ENCODE measurements at regions not wholly inside any gene's neighbourhood (a gene's known extent, or its start where the extent isn't known, plus 50 kb on each side); places are given as distances from the start of the nearest gene placed in this dataset.

DNA sequence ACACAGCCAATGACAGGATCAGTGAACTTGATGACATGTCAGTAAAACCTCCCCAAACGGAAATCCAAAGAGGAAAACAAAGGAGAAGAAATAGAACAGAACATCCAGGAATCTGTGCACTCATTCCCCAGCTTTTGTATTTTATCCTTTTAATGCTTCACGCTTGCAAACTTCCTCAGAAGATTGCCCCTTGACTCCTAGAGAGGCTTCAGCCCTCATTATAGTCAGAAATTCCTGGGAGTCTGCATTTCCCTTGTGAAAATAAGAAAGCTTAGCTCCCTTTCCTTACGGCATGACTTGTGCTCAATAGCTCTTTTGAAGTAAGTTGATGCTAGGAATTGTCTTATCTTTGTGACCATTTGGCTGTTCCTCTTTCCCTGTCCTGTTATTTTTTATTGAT lies 313.6 kb upstream of the OPRM1 start:
- ATAC-seq (replicated peaks in 1 of 2) (no peak), DNase-seq (no peak)
- no peak overlapping the region for H3K27ac Mint-ChIP-seq
- H3K4me1 Mint-ChIP-seq (ENCODE audit: low read depth) = no peaks in the 10 kb centered on the region
- H3K4me3 Mint-ChIP-seq = no peak overlapping the region
- H3K36me3 Mint-ChIP-seq (ENCODE audit: insufficient read depth in 2 of 2) = no peaks in the 10 kb centered on the region
- H3K27me3 Mint-ChIP-seq (ENCODE audit: low read depth) = no peaks in the 10 kb centered on the region
- H3K9me3 Mint-ChIP-seq = peaks cover 2% of the 10 kb centered on the region in 2 donors

DNA sequence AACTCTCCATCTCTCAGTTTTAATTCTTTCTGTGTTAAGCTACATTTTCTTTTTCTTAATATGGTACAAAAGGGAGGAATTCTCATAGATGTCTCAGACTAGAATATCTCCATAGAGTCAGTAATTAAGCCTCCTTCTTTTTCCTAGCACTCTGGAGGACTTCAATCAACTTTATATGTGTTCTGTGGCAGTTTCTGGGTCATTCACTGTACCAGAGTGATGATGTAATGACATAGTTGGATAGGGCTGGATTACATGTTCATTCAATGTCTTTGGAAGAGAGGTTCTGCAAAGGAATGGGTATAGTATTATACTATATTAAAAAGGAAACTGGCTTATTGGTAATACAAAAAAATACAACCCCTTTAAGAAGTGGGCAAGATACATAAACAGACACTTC lies 318.3 kb upstream of the OPRM1 start:
- H3K27ac Mint-ChIP-seq = no peak overlapping the region
- H3K4me3 Mint-ChIP-seq = no peak overlapping the region
- H3K27me3 Mint-ChIP-seq (ENCODE audit: low read depth) = no peaks in the 10 kb centered on the region
- ATAC-seq (replicated peaks in 1 of 2) (no peak), DNase-seq (no peak)
- no peaks in the 10 kb centered on the region for H3K4me1 Mint-ChIP-seq (ENCODE audit: low read depth)
- peaks cover 2% of the 10 kb centered on the region in 2 donors for H3K9me3 Mint-ChIP-seq
- no peaks in the 10 kb centered on the region for H3K36me3 Mint-ChIP-seq (ENCODE audit: insufficient read depth in 2 of 2)

DNA sequence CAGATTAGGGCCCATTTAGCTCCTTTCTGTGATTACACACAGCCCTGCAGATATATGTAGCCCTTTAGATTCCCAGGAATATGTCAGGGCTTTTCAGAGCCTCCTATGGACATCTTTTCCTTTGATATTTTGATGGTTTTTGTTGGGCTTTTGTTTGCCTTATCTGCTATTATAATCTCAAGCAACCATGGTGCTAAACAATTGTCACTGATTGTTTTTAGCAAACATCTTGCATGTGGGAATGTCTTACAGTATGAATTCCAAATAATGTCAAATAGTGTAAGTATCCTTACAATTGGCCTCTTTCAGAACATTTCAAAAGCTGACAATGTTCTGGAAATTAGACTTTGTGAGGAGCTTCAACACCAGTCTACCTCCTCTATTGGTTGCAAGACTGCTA lies 333.6 kb upstream of the OPRM1 start:
- no peaks in the 10 kb centered on the region for H3K27me3 Mint-ChIP-seq (ENCODE audit: low read depth)
- H3K9me3 Mint-ChIP-seq = peaks cover 0 to 6% of the 10 kb centered on the region in 2 donors
- no peaks in the 10 kb centered on the region for H3K4me1 Mint-ChIP-seq (ENCODE audit: low read depth)
- no peak overlapping the region for H3K27ac Mint-ChIP-seq
- ATAC-seq (replicated peaks in 1 of 2) (no peak), DNase-seq (no peak)
- no peak overlapping the region for H3K4me3 Mint-ChIP-seq
- H3K36me3 Mint-ChIP-seq (ENCODE audit: insufficient read depth in 2 of 2) = no peaks in the 10 kb centered on the region

DNA sequence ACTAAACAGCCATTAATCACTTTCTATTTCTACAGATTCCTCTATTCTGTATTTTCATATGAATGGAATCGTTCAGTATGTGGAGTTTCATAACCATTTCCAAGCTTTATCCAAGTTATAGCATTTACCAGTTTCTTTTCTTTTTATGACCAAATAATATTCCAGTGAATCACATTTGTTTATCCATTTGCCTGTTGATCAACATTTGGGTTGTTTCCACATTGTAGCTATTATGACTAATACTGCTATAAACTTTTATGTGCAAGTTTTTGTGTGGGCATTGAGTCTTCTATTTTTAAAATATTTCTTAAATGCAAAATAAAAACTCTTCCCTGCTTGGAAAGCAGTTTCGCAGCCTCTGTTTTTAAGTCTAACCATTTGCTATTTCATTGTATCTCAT lies 336.4 kb upstream of the OPRM1 start:
- H3K27me3 Mint-ChIP-seq (ENCODE audit: low read depth) = no peaks in the 10 kb centered on the region

DNA sequence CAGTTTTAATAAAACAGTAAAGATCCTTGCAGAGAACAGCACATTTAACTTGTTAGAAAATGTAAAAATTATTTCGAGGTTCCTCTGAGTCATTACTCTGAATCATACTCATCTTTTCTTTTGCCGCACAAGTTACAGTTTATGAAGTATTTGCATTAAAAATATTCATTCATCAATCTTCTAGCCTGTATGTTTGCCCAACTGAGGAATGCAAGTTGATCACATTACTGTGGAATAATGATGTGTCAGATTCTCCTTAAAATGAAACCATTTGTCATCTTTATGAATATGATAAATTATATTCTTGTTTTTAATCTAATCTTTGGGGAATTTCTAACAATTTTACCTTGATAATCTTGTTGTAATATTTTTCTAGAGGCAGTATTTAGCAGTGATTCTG lies 340.4 kb upstream of the OPRM1 start:
- no peak overlapping the region for H3K4me3 Mint-ChIP-seq
- DNase-seq = no peak
- H3K27ac Mint-ChIP-seq = no peak overlapping the region
- ATAC-seq (replicated peaks in 1 of 2) = no peak
- H3K4me1 Mint-ChIP-seq (ENCODE audit: low read depth) = no peaks in the 10 kb centered on the region
- H3K27me3 Mint-ChIP-seq (ENCODE audit: low read depth) = no peaks in the 10 kb centered on the region
- H3K36me3 Mint-ChIP-seq (ENCODE audit: insufficient read depth in 2 of 2) = no peaks in the 10 kb centered on the region
- H3K9me3 Mint-ChIP-seq = peaks cover 0 to 6% of the 10 kb centered on the region in 2 donors

More for the DNA sequence above, 336.4 kb upstream of the OPRM1 start:
- H3K36me3 Mint-ChIP-seq (ENCODE audit: insufficient read depth in 2 of 2) = no peaks in the 10 kb centered on the region
- DNase-seq = no peak
- no peak overlapping the region for H3K4me3 Mint-ChIP-seq
- H3K27ac Mint-ChIP-seq = no peak overlapping the region
- no peaks in the 10 kb centered on the region for H3K4me1 Mint-ChIP-seq (ENCODE audit: low read depth)
- H3K9me3 Mint-ChIP-seq = peaks cover 0 to 5% of the 10 kb centered on the region in 2 donors
- no peak for ATAC-seq (replicated peaks in 1 of 2)

DNA sequence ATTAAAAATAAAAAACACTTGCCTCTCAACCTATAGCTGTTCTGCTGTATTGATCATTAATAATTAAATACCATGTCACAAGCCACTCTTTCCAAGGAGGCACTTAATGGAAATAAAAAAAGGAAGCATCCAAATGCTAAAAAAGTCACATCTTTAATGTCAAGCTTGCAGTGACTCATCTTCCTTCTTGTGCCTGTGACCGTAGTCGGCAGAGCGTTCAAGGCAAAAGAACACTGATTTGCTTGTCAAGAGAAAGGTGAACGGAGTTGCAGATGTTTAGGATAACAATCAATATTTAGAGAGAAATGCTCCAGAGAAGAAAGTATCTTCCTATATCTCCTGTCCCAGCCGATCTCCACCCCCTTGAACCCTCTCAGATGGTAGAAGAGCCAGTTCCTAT lies 341.0 kb upstream of the OPRM1 start:
- Mint-ChIP-seq H3K27me3 (ENCODE audit: low read depth) (no peaks in the 10 kb centered on the region), H3K36me3 (ENCODE audit: insufficient read depth in 2 of 2) (no peaks in the 10 kb centered on the region), H3K27ac (no peak overlapping the region), H3K4me3 (no peak overlapping the region), H3K9me3 (peaks cover 0 to 6% of the 10 kb centered on the region in 2 donors), H3K4me1 (ENCODE audit: low read depth) (no peaks in the 10 kb centered on the region)
- DNase-seq = no peak
- ATAC-seq (replicated peaks in 1 of 2) = no peak

DNA sequence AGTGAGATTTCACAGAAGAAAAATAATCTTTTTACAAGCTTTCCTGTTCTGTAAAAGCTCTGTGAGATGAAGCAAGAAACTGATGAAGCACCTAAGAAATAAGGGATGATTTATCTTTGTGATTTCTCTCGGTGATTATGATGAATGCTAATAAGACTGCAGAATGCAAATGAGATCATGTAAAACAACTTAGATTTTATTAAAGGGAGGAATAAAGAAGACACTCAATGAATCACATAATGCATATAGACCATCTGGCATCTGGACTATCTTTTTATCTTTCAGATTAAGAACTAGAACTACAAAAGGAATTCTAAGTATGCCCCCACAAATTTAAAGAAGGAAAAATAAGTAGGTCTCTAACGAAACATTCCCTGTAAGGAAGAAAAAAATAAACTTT lies 361.5 kb upstream of the OPRM1 start:
- no peaks in the 10 kb centered on the region for H3K27me3 Mint-ChIP-seq (ENCODE audit: low read depth)
- H3K4me1 Mint-ChIP-seq (ENCODE audit: low read depth) = no peaks in the 10 kb centered on the region
- no peak for ATAC-seq (replicated peaks in 1 of 2)
- DNase-seq = no peak
- no peak overlapping the region for H3K4me3 Mint-ChIP-seq
- no peak overlapping the region for H3K27ac Mint-ChIP-seq
- H3K9me3 Mint-ChIP-seq = peaks cover 0 to 2% of the 10 kb centered on the region in 2 donors
- no peaks in the 10 kb centered on the region for H3K36me3 Mint-ChIP-seq (ENCODE audit: insufficient read depth in 2 of 2)

DNA sequence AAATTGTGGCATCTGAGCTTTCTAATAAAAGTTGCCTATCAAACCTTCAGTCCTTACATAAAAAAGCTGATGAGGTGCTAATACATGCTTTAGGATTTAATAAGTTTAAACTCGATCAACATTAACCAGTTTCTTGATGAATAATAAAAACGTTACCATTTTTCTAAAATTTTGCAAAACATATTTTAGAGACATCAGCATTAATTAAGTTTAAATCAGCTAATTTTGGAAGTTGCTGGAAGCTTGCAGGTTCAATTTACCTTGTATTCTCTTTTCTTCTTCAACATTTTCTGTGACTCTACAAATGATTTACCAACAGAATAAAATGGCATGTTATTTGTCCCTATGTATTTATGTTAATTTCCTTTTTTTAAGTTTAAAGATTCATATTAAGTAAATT lies 365.3 kb upstream of the OPRM1 start:
- Mint-ChIP-seq H3K36me3 (ENCODE audit: insufficient read depth in 2 of 2) (no peaks in the 10 kb centered on the region), H3K9me3 (peaks cover 0 to 2% of the 10 kb centered on the region in 2 donors), H3K4me3 (no peak overlapping the region), H3K4me1 (ENCODE audit: low read depth) (no peaks in the 10 kb centered on the region), H3K27ac (no peak overlapping the region), H3K27me3 (ENCODE audit: low read depth) (no peaks in the 10 kb centered on the region)
- DNase-seq = no peak
- ATAC-seq (replicated peaks in 1 of 2) = no peak

DNA sequence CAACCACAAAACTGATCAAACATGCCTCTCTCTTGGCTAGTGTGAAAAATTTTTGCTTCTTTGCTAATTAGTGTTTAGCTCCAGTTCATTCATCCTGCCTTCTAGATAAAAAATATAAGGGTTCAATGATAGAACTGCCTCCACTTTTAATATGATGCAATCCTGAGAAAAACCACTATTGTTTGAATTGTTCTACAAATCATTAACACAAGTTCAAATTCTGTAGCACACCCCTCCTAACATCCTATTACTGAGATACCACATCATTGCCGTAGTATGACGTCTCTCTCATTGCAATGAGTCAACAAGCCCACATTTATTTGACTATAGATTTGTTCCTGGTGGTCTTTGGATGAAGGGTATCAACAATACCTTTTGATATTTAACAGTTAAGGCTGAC lies 365.8 kb upstream of the OPRM1 start:
- peaks cover 0 to 2% of the 10 kb centered on the region in 2 donors for H3K9me3 Mint-ChIP-seq
- H3K4me3 Mint-ChIP-seq = no peak overlapping the region
- no peak overlapping the region for H3K27ac Mint-ChIP-seq
- H3K36me3 Mint-ChIP-seq (ENCODE audit: insufficient read depth in 2 of 2) = no peaks in the 10 kb centered on the region
- H3K4me1 Mint-ChIP-seq (ENCODE audit: low read depth) = no peaks in the 10 kb centered on the region
- no peaks in the 10 kb centered on the region for H3K27me3 Mint-ChIP-seq (ENCODE audit: low read depth)
- no peak for DNase-seq
- no peak for ATAC-seq (replicated peaks in 1 of 2)

DNA sequence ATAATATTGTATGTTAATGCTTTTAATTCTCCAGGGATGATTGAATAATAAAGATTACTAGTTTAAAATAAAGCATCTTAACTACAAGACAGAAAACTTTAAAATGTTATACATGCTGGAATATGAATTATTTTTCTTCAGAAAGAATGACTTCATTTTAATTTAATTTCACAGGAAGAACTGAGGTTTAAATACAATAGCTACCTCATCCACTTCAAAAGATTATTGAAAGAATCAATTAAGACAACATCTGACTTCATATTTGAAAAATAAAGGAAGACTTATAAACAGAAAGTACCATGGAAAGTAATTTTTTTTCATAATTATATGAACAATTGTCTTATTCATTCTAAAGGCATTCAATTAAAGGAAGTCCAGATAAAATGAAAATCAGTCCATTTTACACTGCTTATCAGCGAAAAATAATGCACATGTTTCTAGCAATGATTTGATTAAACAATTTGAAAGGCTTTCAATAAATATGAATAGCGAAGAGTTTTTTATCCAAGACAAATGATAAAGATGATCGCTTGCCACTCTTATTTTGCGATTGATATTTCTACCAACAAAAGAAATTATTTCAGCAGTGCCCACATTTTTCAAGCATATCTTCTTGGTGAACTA lies 368.5 kb upstream of the OPRM1 start:
- no peak overlapping the region for H3K27ac Mint-ChIP-seq
- no peaks in the 10 kb centered on the region for H3K9me3 Mint-ChIP-seq
- H3K36me3 Mint-ChIP-seq (ENCODE audit: insufficient read depth in 2 of 2) = no peaks in the 10 kb centered on the region
- H3K27me3 Mint-ChIP-seq (ENCODE audit: low read depth) = no peaks in the 10 kb centered on the region
- H3K4me3 Mint-ChIP-seq = no peak overlapping the region
- no peak for ATAC-seq (replicated peaks in 1 of 2)
- no peaks in the 10 kb centered on the region for H3K4me1 Mint-ChIP-seq (ENCODE audit: low read depth)
- no peak for DNase-seq

DNA sequence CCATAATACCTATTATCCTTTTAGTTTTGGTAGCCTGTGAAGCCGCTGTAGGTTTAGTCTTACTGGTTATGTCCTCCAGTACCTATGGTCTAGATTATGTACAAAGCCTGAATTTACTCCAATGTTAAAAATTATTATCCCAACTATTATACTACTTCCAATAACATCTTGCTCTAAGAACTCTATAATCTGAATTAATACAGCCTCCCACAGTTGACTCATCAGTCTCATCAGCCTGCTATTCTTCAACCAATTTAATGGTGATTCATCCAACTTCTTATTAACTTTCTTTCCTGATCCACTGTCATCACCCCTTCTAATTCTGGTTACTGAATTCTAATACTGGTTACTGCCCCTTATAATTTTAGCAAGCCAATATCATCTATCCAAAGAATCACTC lies 370.3 kb upstream of the OPRM1 start:
- Mint-ChIP-seq H3K9me3 (no peaks in the 10 kb centered on the region), H3K36me3 (ENCODE audit: insufficient read depth in 2 of 2) (no peaks in the 10 kb centered on the region), H3K27me3 (ENCODE audit: low read depth) (no peaks in the 10 kb centered on the region), H3K4me1 (ENCODE audit: low read depth) (no peaks in the 10 kb centered on the region), H3K4me3 (no peak overlapping the region), H3K27ac (no peak overlapping the region)
- DNase-seq (no peak), ATAC-seq (replicated peaks in 1 of 2) (no peak)

DNA sequence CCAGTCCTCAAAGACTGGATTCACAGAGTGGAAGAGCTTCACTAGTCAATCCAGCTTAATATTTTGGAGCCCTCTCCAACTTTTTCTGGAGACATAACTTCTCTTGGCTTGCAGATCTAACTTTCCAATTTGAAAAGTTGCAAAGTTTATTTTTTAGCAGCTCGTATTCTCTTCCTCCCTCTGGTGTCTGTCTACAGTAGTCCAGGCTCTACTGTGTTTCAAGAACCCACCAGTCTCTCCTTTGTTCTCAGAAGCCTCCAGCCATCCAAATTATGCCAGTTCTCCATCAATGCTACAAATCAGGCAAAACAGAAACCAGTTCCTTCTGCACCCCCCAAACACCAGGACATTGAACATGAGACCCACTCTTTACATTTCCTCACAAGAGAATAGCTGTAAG lies 376.1 kb upstream of the OPRM1 start:
- ATAC-seq (replicated peaks in 1 of 2) (no peak), DNase-seq (no peak)
- no peak overlapping the region for H3K4me3 Mint-ChIP-seq
- peaks cover 0 to 1% of the 10 kb centered on the region in 2 donors for H3K9me3 Mint-ChIP-seq
- H3K27ac Mint-ChIP-seq = no peak overlapping the region
- no peaks in the 10 kb centered on the region for H3K4me1 Mint-ChIP-seq (ENCODE audit: low read depth)
- H3K27me3 Mint-ChIP-seq (ENCODE audit: low read depth) = no peaks in the 10 kb centered on the region
- no peaks in the 10 kb centered on the region for H3K36me3 Mint-ChIP-seq (ENCODE audit: insufficient read depth in 2 of 2)

DNA sequence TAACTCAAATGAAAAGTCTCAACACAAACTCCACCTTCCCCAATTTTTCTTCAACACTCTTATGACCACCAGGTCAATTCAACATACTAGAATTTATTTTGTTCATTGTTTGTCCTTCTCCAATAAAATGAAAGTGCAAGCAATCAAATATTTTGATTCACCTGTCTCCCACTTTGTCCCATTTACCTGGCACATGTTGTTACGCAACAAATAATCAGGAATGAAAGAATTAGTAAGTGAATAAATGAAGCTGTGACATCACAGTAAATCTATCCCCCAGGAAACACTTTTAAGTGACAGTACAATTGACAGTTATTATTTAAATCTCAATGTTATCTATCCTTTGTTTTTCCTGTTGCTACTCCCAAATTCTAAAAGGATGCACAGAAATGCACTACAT lies 393.7 kb upstream of the OPRM1 start:
- H3K4me3 Mint-ChIP-seq = no peak overlapping the region
- H3K36me3 Mint-ChIP-seq (ENCODE audit: insufficient read depth in 2 of 2) = no peaks in the 10 kb centered on the region
- ATAC-seq (replicated peaks in 1 of 2) = no peak
- no peaks in the 10 kb centered on the region for H3K4me1 Mint-ChIP-seq (ENCODE audit: low read depth)
- no peak overlapping the region for H3K27ac Mint-ChIP-seq
- no peaks in the 10 kb centered on the region for H3K27me3 Mint-ChIP-seq (ENCODE audit: low read depth)
- DNase-seq = no peak
- H3K9me3 Mint-ChIP-seq = no peaks in the 10 kb centered on the region

DNA sequence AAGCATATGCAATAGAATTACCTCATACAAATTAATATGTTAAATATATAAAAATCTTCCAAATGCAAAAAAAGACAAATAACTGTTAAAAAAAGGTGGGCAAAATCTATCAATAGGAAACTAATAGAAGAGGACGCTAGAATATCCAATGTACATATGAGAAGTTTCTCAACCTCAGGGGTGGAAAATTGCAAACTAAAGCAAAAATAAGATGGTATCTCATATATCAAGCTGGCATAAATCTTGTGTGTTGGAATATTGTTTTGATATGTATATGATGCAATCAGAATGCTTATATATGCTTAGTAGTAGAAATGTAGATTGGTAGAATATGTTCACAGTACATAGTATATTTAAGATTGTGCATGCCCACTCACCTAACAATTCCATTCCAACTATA lies 395.0 kb upstream of the OPRM1 start:
- Mint-ChIP-seq H3K4me3 (no peak overlapping the region), H3K27me3 (ENCODE audit: low read depth) (no peaks in the 10 kb centered on the region), H3K4me1 (ENCODE audit: low read depth) (no peaks in the 10 kb centered on the region), H3K36me3 (ENCODE audit: insufficient read depth in 2 of 2) (no peaks in the 10 kb centered on the region), H3K27ac (no peak overlapping the region), H3K9me3 (no peaks in the 10 kb centered on the region)
- ATAC-seq (replicated peaks in 1 of 2) = no peak
- DNase-seq = no peak

Data from activated T-cell treated with anti-CD3 and anti-CD28 coated beads, Interleukin-2, amount 50 U/mL, for 72 hours (primary cell).